Stimulated activated CD4-positive, alpha-beta T cell treated with anti-CD3 and anti-CD28 coated beads, Interleukin-15, amount 100 ng/mL, for 48 hours (primary cell): ENCODE measurements at regions not wholly inside any gene's neighbourhood (a gene's known extent, or its start where the extent isn't known, plus 50 kb on each side); places are given as distances from the start of the nearest gene placed in this dataset.

ENCODE experiments used
- DNase-seq, 2 donors: peaks; one replicate each; pipeline ENCODE4 v3.0.0-alpha.2; 2020; ENCODE audit warnings: low read depth in 2 of 2

DNA sequence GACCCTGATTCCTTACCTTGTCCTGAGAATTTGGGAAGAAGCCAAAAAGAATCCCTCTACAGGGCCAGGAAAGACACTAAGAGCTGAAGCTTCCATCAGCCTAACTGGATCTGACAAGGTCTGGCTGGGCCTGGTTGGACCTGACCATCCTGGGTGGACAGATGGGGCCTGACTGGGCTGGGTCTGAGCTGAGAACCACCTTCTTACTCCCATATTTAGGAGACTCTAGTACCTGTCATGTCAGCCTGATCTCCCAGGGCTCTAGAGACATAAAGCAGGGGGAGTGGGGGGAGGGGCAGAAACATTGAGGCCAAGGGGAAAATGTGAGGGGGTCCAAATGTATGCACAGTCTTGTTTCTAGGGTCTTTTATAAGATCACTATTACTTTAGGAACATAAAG, 129.9 kb downstream of the BUD13 start:
- no peak for DNase-seq

DNA sequence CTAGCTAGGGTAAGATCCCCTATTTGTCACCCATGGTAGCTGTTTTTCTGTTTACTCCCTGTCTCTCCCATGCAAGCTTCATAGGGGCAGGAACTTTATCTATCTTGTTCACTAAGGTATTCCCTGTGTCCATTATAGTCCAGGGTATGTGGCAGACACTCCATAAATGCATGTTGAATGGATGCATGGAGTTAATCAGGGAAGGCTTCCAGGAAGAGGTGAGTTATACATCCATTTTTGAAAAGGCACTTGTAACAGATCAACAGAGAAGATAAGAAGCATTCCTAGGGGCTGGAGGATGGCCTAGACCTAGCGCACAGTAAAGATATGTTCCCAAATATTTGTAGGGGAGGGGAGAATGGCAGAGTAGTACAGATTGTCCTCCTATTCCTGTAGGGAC, 130.3 kb downstream of the BUD13 start:
- no peak for DNase-seq

DNA sequence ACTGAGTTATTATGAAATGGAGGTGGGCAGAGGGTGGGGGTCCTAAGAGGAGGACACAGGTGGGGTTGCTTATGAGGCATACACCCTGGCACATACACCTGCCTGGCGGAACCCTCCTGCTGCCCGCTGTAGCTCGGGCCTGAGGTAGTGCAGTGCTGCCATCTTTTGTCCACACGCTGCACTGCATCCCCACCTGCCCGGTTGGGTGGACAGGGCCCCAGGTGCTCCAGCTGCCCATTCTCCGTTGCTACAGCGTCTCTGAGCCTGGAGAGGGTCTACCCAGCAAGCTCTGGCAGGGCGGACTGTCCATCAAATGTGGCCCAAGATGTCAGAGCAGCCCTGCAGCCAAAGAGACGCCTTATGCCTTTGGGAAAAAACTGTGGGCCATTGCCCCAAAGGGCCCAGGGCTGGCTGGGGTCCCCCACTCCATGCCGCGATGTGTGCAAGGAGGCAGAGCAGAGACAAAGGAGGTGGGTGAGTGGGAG, 131.2 kb downstream of the BUD13 start:
- peak in 1 of 2 donors; percentile 11 for DNase-seq

DNA sequence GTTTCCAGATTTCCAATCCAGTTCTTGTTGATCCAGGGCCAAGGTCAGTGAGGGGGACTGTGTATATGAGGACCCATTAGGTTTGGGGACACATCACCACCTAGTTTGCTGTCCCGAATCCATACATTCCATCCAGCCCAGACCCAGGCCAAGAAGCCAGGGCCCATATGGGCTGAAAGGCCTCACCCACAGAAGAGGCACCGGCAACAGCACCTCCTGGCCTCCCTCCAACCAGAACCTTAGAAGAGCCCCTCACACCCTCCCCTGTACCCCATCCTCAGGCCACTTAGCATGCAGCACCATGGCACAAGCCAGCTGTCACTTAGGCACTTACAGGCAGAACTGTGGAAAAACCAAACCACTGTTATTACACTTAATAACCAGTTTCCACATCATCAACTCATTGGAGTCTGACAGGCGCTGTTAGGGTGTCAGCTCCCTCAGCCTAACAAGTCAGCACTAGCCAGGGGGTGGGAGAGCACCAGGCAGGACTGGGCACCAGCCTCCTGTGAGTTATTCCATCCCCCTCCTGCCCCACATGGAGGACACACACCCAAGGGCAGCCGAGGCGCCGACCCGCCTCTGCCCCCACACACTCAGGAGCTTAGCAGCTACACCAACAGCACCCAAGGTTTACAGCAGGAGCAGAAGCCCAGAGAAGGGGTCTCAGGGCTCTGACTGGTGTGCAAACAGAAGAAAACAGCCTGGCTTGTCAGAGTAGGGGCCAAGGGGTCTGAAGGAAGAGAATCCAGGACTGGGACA, 132.0 kb downstream of the BUD13 start:
- DNase-seq: no peak

DNA sequence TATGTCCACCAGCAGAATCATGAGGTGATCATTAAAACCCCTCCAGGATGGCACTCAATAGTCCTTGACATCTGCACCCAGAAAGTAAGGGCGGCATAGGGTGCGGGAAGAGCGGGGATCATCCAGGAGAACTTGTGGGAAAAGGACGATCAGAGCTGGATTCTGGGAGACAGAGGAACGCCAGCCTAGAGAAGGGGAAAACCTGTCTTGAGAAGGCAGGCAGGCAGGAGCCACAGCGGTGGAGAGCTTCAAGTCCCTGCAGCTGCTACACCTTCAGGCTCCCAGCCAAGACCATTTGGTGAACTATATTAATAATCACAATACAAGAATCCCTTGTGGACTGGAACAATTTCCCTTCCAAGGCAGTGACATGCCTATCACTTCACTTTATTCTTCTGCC, 134.3 kb downstream of the BUD13 start:
- DNase-seq: no peak

DNA sequence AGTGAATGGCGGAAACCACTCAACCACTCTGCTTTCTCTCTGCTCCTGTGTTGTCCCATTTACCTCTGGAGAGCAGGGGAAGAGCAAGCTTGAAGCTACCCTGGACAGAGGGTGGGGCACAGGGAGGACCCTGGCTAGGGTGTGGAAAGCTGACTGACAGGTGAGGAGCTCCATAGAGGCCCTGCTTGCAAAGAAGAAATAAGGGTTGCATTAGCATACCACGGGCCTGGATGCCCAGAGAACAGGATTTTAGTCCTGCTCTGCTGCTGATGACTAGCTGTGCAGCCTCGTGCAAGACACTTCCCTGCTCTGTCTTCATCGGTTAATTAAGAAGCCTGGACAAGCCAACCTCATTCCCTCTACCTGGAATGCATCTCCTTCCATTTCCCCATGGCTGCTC, 135.0 kb downstream of the BUD13 start:
- DNase-seq: no peak

DNA sequence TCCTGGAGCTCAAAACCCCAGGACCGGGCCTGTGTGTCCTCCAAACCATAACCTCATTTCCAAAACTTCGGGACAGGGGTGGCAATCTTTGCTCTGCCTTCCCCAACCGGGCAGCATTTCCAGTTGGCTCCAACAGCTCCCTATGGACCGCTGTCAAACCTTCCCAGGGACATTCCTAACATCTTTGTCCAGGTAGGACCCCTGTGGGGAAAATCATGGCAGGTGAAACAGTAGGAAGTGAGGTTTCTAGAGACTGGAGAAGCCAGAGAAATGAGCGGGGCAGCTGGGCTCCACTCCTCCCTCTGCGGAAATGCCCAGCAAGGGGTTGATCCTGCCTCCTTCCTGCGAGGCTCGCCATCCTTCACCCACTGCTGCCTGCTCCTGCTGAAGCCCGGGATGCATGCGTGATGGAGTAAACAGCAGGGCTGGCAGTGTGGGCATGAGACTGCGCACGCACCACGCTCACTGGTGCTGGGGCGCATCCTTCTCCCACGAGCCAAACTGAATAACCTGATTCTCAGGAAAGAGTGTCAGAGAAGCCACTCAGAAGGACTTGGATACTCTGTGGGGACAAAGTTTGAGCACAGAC, 136.4 kb downstream of the BUD13 start:
- DNase-seq: no peak

DNA sequence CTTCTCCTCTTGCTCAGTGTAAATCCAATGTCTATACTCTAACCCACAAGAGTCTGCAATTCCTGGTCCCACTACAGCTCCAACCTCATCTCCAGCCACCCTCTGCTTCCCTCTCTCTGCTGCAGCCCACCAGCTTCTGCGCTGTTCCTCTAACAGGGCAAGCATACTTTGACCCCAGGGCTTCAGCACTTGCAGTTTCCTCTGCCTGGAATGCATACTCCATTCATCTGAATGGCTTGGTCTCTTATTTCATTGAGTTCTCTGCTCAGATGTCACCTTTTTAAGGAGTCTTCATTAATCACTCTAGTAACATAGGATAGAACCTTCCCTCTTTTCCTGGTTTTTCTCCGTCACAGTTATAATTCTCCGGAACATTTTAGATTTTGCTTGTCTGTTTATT, 141.6 kb downstream of the BUD13 start:
- no peak for DNase-seq

DNA sequence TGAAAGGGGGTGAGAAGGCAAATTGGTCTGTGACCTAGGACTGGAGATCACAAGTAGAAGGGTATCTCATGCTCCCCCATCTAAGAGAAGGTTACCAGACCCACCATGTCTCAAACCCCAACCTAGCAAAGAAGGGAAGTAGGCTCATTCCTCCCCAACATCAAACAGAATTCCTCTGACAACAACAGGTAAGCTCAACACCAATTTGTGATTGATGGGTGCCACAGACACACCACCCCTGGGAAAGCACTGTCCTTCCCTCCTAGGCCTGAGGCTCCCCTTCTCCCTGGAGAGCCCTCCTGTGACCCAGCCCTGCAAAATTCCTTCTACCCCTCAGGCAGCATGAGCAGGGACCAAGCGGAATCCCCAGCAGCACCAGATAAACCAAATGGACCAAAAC, 154.3 kb downstream of the BUD13 start:
- DNase-seq: no peak

DNA sequence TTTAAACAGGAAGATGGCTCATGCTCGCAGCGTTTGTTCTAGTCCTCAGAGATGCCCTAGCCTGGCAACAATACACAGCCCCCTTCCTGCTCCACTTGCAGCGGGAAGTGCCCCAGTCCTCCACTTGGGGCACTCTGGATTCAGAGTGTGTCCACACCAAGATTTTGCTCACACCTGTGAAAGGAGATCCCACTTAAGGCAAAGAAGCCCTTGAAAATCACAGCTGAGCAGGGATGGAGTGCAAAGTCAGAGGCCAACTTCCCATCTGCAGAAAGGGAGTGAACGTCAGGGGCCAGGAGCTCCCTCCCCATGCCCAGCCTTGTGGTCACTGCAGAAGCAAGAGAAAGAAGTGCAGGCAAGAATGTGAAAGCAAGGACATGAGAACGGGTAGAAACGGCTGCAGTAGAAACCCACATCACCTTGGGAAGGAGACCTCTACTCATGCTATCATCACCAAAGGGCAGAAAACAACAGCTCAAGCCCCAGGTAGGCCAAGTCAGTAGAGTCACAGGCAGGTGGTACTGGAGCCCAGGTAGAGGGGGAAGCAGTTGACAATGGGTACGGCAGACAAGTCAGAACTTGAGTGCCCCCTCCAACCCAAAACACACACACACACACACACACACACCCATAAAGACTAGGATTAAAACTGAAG, 157.4 kb downstream of the BUD13 start:
- DNase-seq: no peak

DNA sequence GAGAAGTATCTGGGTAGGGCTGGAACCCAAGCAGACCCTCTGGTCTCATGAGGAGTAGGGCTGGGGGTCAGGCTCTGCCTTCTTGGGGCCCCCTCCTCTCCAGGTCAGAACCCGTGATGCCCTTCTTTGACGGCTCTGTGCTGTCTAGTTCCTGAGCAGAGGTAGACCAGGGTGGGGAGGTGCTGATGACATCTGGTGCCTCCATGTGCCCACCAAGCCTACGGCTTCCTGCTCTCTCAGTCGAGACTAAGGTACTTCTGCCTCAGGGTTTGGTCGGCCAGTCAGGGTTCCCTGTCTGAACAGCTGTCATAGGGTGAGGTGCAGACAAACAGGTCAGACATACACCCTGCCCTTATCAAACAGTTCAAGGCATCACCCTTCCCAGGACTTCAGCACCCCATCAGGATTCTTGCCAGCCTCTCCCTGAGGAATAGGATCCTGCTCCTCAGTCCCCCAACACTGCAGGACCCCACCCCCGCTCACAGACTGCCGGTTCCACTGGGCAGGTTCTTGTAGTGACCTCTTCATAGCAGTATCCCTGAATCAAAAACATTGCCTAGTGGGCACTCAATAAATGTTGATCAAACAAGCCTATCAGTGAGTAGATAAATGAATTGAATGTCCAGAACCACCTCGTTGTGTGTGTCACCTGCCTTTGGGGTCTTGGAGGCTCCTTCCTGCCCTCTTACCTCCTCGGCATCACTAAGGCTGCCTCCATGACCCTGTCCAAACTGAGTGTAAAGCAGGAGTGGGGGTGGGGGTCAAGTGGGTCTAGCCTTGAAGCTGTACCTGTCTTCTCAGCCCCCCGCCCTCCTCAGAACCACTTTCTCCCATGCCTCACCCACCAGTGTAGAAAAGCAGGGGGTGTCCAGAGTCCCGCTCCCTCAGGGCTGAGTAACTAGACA, 158.2 kb downstream of the BUD13 start:
- no peak for DNase-seq

DNA sequence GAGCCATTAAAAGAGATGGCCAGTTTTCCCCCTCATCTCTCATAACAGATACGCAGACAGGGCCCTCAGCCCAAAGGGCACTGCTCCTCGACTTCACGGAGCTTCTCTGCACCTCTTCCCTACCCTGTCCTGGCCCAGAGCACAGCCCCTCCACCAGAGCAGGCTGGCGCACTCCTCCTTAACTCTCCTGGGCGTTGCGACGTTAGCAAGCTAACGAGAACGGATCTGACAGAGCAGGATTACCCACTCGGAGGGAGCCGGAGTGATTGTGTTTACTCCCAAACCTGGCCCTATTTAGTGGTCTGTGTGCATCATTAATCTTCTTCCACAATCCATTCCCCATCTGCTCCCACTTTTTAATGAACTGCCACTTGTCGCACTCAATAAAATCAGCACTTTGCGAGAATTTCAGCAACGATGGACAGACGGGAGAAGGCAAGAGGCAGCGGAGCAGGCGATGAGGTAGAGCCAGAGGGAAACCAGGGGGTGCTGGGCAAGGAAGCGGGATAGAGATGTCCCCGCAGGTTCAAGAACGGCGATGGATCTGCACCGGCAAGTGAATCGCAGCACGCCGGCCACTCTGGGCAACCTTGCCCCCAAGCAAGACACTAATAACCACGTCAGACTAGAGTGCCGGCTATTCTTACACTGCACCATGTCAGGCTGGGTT, 159.4 kb downstream of the BUD13 start:
- DNase-seq: no peak

DNA sequence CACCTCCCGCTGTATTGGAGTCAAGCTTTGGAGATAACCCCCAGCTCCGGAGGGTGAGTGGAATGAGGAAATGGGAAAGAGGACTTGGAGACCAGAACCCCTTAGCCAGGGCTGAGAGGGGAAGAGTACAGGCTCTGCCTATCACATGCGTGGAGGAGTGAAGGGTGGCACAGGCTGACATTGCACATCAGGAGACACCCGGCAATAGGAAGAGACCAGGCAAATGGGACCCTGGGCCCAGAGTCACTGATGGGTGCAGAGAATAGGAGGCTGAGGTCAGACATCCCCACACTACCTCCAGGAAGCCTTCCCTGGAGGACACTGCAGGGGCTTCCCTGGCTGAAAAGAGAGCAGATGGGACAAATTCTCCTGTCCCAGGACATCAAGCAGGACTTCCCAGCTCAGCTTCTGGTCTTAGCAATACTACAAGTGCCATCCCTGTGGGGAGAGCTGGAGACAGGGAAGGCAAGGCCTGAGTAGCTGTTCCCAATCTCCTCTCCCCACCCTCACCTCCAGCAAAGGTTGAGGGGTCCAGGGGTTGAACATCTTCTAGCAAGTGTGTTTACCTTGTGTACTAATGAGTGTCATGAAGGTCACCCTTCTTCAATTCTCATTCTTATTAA, 160.7 kb downstream of the BUD13 start:
- DNase-seq: no peak

DNA sequence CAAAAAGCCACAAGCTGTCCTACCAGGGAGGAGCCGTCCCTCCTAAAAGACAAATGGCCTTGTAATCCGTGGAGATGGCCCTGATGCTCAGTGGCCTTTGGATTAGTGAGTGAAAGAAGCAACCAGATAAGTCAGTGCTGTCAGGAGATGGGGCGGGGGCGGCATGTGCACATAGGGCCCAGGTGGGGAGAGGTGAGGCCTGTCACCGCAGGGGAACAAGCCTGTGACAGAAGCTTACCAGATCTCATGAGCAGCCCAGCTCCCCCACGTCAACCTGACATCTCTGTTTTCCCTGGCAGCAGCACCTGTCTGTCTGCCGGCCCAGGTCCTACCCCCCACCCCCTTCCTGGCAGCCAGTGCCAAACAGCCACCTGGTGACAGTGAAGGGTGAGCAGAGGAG, 162.6 kb downstream of the BUD13 start:
- DNase-seq: no peak

DNA sequence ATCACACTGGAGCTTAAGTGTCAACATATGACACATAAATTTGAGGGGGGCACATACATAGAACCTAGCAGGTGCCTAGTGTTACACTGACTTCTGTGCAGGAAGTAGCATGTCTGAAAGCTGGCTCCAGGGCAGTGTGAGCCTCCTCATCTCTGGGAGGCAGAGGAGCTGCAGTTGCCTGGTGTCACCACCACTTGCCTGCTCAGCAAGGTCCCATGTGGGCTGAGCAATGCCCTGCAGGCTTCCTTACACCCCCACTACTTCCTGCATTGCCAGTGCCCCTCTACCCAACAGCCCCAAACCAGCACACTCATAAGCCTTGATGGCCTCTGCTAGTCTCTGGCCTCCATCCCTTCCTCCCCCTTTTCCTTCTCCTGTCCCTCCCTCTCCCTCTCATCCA, 165.8 kb downstream of the BUD13 start:
- DNase-seq: no peak

DNA sequence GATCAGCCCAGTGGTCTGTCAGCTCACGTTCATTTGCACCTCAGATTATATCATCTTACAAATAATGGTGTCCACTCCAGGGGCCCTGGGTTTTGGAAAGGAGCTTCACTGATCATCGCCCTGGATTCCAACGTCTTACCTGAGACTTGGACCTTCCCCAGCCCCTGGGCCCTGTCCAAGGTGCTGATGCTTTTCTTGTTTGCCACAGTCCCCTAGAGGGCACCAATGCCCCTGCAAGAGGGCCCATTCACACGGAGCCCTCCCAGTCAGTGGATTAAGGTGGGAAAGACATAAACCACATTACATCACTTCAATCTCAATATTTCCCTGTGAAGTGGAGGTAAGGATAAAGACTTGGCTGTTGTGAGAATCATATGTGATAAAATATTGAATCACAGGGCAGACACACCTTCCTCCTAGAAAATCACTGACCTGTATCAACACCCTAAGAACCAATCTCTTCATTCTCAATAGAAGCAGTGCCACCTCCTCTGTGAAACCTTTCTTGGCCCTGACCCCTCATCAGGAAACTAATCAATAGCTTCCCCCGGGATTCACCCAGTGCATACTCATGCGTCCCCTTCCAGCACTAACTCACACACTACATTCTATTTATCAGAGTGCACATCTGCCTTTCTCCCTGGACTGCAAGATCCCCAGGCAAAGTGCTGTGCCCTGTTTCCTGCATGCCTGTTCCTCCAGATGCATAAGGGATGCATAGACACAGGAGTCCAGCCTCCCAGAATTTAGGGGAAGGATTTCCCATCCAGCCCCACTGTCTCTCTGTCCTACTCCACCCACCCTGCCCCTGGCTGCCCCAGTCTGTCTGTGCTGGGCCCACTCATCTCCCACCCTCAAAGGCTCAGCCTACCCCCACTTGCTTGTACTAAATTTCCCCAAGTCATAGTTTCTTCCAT, 167.0 kb downstream of the BUD13 start:
- DNase-seq: peak; percentile 5 to 7

DNA sequence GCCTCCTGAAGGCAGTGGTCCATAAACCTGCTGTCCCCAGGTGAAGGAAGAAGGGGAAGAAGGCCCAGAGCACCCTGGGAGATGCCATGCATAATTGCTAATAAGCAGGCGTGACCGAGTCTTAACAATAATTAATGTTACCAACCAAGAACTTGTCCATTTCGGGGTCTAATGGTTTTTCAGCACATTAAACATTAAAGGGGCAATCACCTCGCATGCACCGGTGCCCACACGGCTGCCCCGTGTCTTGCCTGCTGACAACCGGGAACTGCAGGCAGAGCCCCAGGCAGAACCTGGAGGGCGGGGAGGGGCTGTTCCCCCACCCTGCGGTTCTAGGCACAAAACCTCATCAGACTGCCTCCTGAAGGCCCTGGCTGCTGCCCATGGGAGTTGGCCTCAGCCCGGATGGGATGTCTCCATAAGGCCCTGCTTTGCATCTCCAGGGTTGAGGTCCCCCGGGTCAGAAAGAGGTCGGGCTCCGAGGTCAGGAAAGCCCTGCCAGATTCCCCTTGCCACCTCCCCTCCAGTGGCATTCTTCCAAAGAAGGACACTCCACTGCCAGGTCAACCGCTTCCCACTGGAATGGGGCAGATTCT, 169.0 kb downstream of the BUD13 start:
- DNase-seq: no peak

DNA sequence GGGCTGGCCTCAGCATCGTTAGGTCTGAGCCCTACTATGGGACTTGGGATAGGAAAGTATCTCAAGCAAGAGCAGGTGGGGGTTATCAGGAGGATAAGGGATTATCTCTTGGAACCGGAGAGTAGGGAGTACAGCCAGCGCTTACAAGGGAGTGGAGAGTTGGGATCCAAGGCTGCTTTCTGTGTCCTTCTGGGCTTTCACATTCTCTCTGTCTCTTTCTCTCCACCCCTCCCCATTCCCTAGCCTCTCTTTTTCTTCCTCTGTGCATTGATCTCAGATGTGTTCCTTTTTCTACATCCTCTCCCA, 170.2 kb downstream of the BUD13 start:
- DNase-seq: no peak

DNA sequence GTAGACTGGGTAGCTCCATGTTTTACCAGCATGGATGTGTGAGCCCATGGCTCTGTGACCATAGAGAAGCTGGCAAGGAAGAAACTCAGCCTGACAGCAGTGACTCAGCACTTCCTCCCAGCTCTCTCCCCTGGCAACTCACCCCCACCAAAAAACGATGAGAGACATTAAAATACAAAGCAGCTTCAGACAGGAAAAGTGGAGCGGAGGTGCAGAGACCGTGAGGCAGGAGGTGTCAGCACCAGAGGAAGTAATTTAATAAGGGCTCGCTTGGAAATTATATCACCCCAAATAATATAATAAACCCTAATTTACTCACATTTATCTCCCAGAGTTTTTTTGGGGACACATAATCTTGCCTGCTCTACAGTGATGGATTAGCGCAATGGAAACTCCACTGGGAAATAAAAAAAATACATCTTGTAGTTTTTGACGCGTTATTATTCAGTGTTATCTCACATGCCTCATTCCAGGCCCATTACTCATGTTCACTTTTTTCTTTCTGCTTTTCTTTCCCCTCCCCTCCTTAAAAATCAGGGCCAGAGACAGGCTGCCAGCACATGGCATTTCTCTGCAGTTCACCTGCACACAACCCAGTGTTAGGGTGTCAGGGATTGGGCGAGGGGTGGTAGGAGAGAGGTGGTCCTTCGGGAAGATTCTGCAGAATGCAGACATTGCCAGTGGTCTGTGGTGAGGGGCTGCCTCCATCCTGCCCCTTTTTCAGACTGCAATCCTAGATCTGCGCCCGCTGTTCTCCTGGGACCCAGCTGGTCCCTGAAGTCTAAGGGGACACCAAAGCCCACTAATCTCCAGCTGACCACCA, 170.8 kb downstream of the BUD13 start:
- no peak for DNase-seq
